Right cardiac atrium (tissue), 5 donors: ENCODE measurements at regions not wholly inside any gene's neighbourhood (a gene's known extent, or its start where the extent isn't known, plus 50 kb on each side); places are given as distances from the start of the nearest gene placed in this dataset.

Experiments
- ATAC-seq, 2 donors: fragments of 200-7000 bp; cut with Tn5 transposase; one replicate each; pipeline versions ENCODE4 v1.8.0 to v1.9.1; 2020; ENCODE audit warnings: moderate library complexity in 2 of 2, mild to moderate bottlenecking in 1 of 2
- DNase-seq, 3 donors: peaks; one replicate each; pipeline ENCODE4 v3.0.0-alpha.2; 2020
- H3K27ac ChIP-seq: one replicate; pipeline ENCODE4 v1.5.1; 2013; ENCODE audit warnings: mild to moderate bottlenecking, low read length, control low read depth, moderate library complexity
- H3K27me3 ChIP-seq: one replicate; pipeline ENCODE4 v1.6.1; 2013; ENCODE audit not compliant: control insufficient read depth, insufficient read depth
- H3K4me1 ChIP-seq: one replicate; pipeline ENCODE4 v1.6.1; 2013; ENCODE audit warnings: low read length; ENCODE audit not compliant: control insufficient read depth, insufficient read depth
- H3K4me3 ChIP-seq: one replicate; pipeline ENCODE4 v1.5.1; 2013; ENCODE audit warnings: low read length, control low read depth
- H3K9me3 ChIP-seq: one replicate; pipeline ENCODE4 v1.6.1; 2013; ENCODE audit warnings: low read length; ENCODE audit not compliant: control insufficient read depth
- WGBS: extraction: QIAGEN DNeasy Blood & Tissue Kit; methylation state at CpG from one replicate; pipeline ENCODE4 v1.1.7; 2013; 5-methylcytosine and 5-hydroxymethylcytosine counted together
- intact Hi-C, 4 donors: fragments of 100-400 bp; cut with DNase I; formaldehyde crosslinking; loops; one replicate each; pipeline versions ENCODE4 v1.11.0 to v1.14.0; 2022 to 2023
- donor health status: healthy with polysubstance abuse.
- donor health status: DM: no; HTN: yes; CAD: no.
- donor health status: DM: no; HTN: no; CAD: no.
- donor health status: DM: no; HTN: yes; CAD: no; lungs with severe emphysema.
- donor health status: DM: yes; HTN: yes; CAD: no.

- ATAC-seq: no peak
- no peaks in the 10 kb centered on the region for H3K9me3 ChIP-seq
- peak in 1 of 3 donors; percentile 16 for DNase-seq
- intact Hi-C loops: no loop called here
- H3K27ac ChIP-seq: no peak overlapping the region
- 84% methylated on average over 7 of the region's 7 CpGs for WGBS
- no peaks in the 10 kb centered on the region for H3K27me3 ChIP-seq
- no peaks in the 10 kb centered on the region for H3K4me1 ChIP-seq
- H3K4me3 ChIP-seq: no peak overlapping the region
Observed at GRCh38 chr18:27695052-27695451, 481.9 kb downstream of the CDH2 start.

GRCh38 chr18:27688581-27688980 is 488.3 kb downstream of the CDH2 start:
- ATAC-seq (no peak), DNase-seq (no peak)
- Histone ChIP-seq H3K9me3 (no peaks in the 10 kb centered on the region), H3K4me3 (no peak overlapping the region), H3K27me3 (no peaks in the 10 kb centered on the region), H3K27ac (no peak overlapping the region), H3K4me1 (no peaks in the 10 kb centered on the region)
- intact Hi-C loops: loop anchor here in 1 of 4 donors (10.0 kb wide), 1 partner anchor 66 kb away; no protein-coding TSS in a partner anchor
- 76% methylated on average over 1 of the region's 1 CpG for WGBS

GRCh38 chr18:27687351-27687979 is 489.5 kb downstream of the CDH2 start:
- Histone ChIP-seq H3K4me3 (no peak overlapping the region), H3K4me1 (no peaks in the 10 kb centered on the region), H3K27me3 (no peaks in the 10 kb centered on the region), H3K9me3 (no peaks in the 10 kb centered on the region), H3K27ac (no peak overlapping the region)
- DNase-seq: no peak
- intact Hi-C loops: loop anchor here in 1 of 4 donors (10.0 kb wide), 1 partner anchor 67 kb away; no protein-coding TSS in a partner anchor
- no peak for ATAC-seq

GRCh38 chr18:27685807-27686412 is 491.0 kb downstream of the CDH2 start:
- no peaks in the 10 kb centered on the region for H3K27me3 ChIP-seq
- no peak overlapping the region for H3K4me3 ChIP-seq
- WGBS: 69% methylated on average over 2 of the region's 2 CpGs
- DNase-seq: peak in 2 of 3 donors; percentile 14 to 49
- no peaks in the 10 kb centered on the region for H3K9me3 ChIP-seq
- ATAC-seq: no peak
- intact Hi-C loops: loop anchor here in 1 of 4 donors (10.0 kb wide), 1 partner anchor 69 kb away; no protein-coding TSS in a partner anchor
- no peak overlapping the region for H3K27ac ChIP-seq
- no peaks in the 10 kb centered on the region for H3K4me1 ChIP-seq

GRCh38 chr18:27685091-27685490 is 491.8 kb downstream of the CDH2 start:
- H3K4me3 ChIP-seq: no peak overlapping the region
- H3K4me1 ChIP-seq: no peaks in the 10 kb centered on the region
- ATAC-seq (peak; percentile 43 to 81), DNase-seq (peak in 1 of 3 donors; percentile 56)
- intact Hi-C loops: loop anchor here in 1 of 4 donors (10.0 kb wide), 1 partner anchor 70 kb away; no protein-coding TSS in a partner anchor
- no peaks in the 10 kb centered on the region for H3K9me3 ChIP-seq
- no peak overlapping the region for H3K27ac ChIP-seq
- 20% methylated on average over 3 of the region's 3 CpGs for WGBS
- no peaks in the 10 kb centered on the region for H3K27me3 ChIP-seq

GRCh38 chr18:27674411-27674810 is 489.3 kb upstream of the CHST9 start:
- Histone ChIP-seq H3K27me3 (no peaks in the 10 kb centered on the region), H3K9me3 (no peaks in the 10 kb centered on the region), H3K4me3 (no peak overlapping the region), H3K27ac (no peak overlapping the region), H3K4me1 (no peaks in the 10 kb centered on the region)
- intact Hi-C loops: no loop called here
- ATAC-seq (no peak), DNase-seq (no peak)
- WGBS: 88% methylated on average over 3 of the region's 3 CpGs

- Histone ChIP-seq H3K9me3 (no peaks in the 10 kb centered on the region), H3K27ac (no peak overlapping the region), H3K4me1 (no peaks in the 10 kb centered on the region), H3K27me3 (no peaks in the 10 kb centered on the region), H3K4me3 (no peak overlapping the region)
- DNase-seq (peak in 2 of 3 donors; percentile 22 to 44), ATAC-seq (no peak)
- intact Hi-C loops: no loop called here
- WGBS: 96% methylated on average over 27 of the region's 27 CpGs
Observed at GRCh38 chr18:27673861-27674260, 488.8 kb upstream of the CHST9 start.

GRCh38 chr18:27668158-27668557 is 483.1 kb upstream of the CHST9 start:
- intact Hi-C loops: no loop called here
- ATAC-seq (no peak), DNase-seq (no peak)
- no peak overlapping the region for H3K4me3 ChIP-seq
- WGBS: 95% methylated on average over 1 of the region's 1 CpG
- H3K4me1 ChIP-seq: no peaks in the 10 kb centered on the region
- no peaks in the 10 kb centered on the region for H3K27me3 ChIP-seq
- no peak overlapping the region for H3K27ac ChIP-seq
- H3K9me3 ChIP-seq: no peaks in the 10 kb centered on the region

- 43% methylated on average over 6 of the region's 6 CpGs for WGBS
Observed at GRCh38 chr18:27667064-27667463, 482.0 kb upstream of the CHST9 start.

GRCh38 chr18:27666016-27666415 is 480.9 kb upstream of the CHST9 start:
- Histone ChIP-seq H3K27ac (no peak overlapping the region), H3K27me3 (no peaks in the 10 kb centered on the region), H3K4me3 (no peak overlapping the region), H3K9me3 (no peaks in the 10 kb centered on the region), H3K4me1 (no peaks in the 10 kb centered on the region)
- intact Hi-C loops: no loop called here
- WGBS: 60% methylated on average over 3 of the region's 3 CpGs
- DNase-seq (no peak), ATAC-seq (no peak)

More at GRCh38 chr18:27667064-27667463, 482.0 kb upstream of the CHST9 start:
- Histone ChIP-seq H3K27me3 (no peaks in the 10 kb centered on the region), H3K4me1 (no peaks in the 10 kb centered on the region), H3K4me3 (no peak overlapping the region), H3K9me3 (no peaks in the 10 kb centered on the region), H3K27ac (no peak overlapping the region)
- ATAC-seq (no peak), DNase-seq (no peak)
- intact Hi-C loops: no loop called here

- ATAC-seq (no peak), DNase-seq (no peak)
- Histone ChIP-seq H3K27ac (no peak overlapping the region), H3K4me3 (no peak overlapping the region), H3K27me3 (no peaks in the 10 kb centered on the region), H3K9me3 (no peaks in the 10 kb centered on the region), H3K4me1 (no peaks in the 10 kb centered on the region)
- intact Hi-C loops: no loop called here
- WGBS: 34% methylated on average over 5 of the region's 5 CpGs
Observed at GRCh38 chr18:27665264-27665799, 480.2 kb upstream of the CHST9 start.
